Activated T-helper 1 cell treated with Interleukin-2 at 50 U/mL for 16 hours (primary cell): ENCODE measurements at regions not wholly inside any gene's neighbourhood (a gene's known extent, or its start where the extent isn't known, plus 50 kb on each side); places are given as distances from the start of the nearest gene placed in this dataset.
"Not testable (repeated sequence)": the region's sequence is repeated elsewhere in the genome, so short reads cannot be mapped to it uniquely, and the experiment has no call there.

Experiments
- DNase-seq: peaks from one replicate; pipeline ENCODE4 v3.0.0-alpha.2; 2020; ENCODE audit warnings: low read depth

GRCh38 chr3:14252321-14253021 lies 73.9 kb downstream of the LSM3 start:
- DNase-seq, result no peak

- no peak for DNase-seq
Measured at GRCh38 chr3:14253022-14253706, 74.5 kb downstream of the LSM3 start.

- no peak for DNase-seq
Measured at GRCh38 chr3:14253707-14254382, 75.2 kb downstream of the LSM3 start.

GRCh38 chr3:14254812-14255702 lies 76.4 kb downstream of the LSM3 start:
- no peak for DNase-seq

- DNase-seq, result no peak
Measured at GRCh38 chr3:14256046-14256445, 77.4 kb downstream of the LSM3 start.

GRCh38 chr3:14256561-14257342 lies 78.1 kb downstream of the LSM3 start:
- no peak for DNase-seq

- DNase-seq, result no peak
Measured at GRCh38 chr3:14258906-14259904, 80.6 kb downstream of the LSM3 start.

- no peak for DNase-seq
Measured at GRCh38 chr3:14260463-14260862, 81.8 kb downstream of the LSM3 start.

GRCh38 chr3:14261229-14261628 lies 82.6 kb downstream of the LSM3 start:
- DNase-seq, result peak; percentile 60

GRCh38 chr3:14262212-14262611 lies 83.6 kb downstream of the LSM3 start:
- DNase-seq, result no peak

- DNase-seq, result no peak
Measured at GRCh38 chr3:14262867-14263266, 84.2 kb downstream of the LSM3 start.

- DNase-seq, result no peak
Measured at GRCh38 chr3:14263317-14264005, 84.8 kb downstream of the LSM3 start.

- DNase-seq, result no peak
Measured at GRCh38 chr3:14265246-14265962, 86.8 kb downstream of the LSM3 start.

GRCh38 chr3:14266361-14266760 lies 87.7 kb downstream of the LSM3 start:
- no peak for DNase-seq

- DNase-seq, result no peak
Measured at GRCh38 chr3:14267976-14268375, 89.4 kb downstream of the LSM3 start.

- DNase-seq, result no peak
Measured at GRCh38 chr3:14268897-14269296, 90.3 kb downstream of the LSM3 start.

GRCh38 chr3:14272041-14272958 lies 93.7 kb downstream of the LSM3 start:
- not testable (repeated sequence) for DNase-seq
